ENCODE measurements at regions not wholly inside any gene's neighbourhood (a gene's known extent, or its start where the extent isn't known, plus 50 kb on each side); places are given as distances from the start of the nearest gene placed in this dataset.
"Not testable (repeated sequence)": the region's sequence is repeated elsewhere in the genome, so short reads cannot be mapped to it uniquely, and the experiment has no call there.

GRCh38 chr21:17386498-17386897, 126.3 kb upstream of the CXADR start:
- Histone ChIP-seq H3K9ac (ENCODE audit: low read depth in 1 of 2, low read length in 2 of 2) (no peak overlapping the region), H3K9me3 (ENCODE audit: control insufficient read depth in 1 of 2, low read length in 2 of 2) (no peaks in the 10 kb centered on the region), H3K27ac (ENCODE audit: low read depth, low read length) (no peak overlapping the region), H3K27me3 (ENCODE audit: control insufficient read depth in 1 of 2, insufficient read depth in 2 of 2, low read length in 2 of 2) (no peaks in the 10 kb centered on the region), H3K36me3 (ENCODE audit: control insufficient read depth in 1 of 2, insufficient read depth in 2 of 2, low read length in 2 of 2) (no peaks in the 10 kb centered on the region), H3K4me3 (ENCODE audit: low read depth in 1 of 2, low read length in 2 of 2) (no peak overlapping the region), H3K4me1 (ENCODE audit: control insufficient read depth in 1 of 2, insufficient read depth in 2 of 2, low read length in 2 of 2) (no peaks in the 10 kb centered on the region)

- H3K9me3 ChIP-seq (ENCODE audit: control insufficient read depth in 1 of 2, low read length in 2 of 2) = no peaks in the 10 kb centered on the region
- no peaks in the 10 kb centered on the region for H3K36me3 ChIP-seq (ENCODE audit: control insufficient read depth in 1 of 2, insufficient read depth in 2 of 2, low read length in 2 of 2)
- H3K9ac ChIP-seq (ENCODE audit: low read depth in 1 of 2, low read length in 2 of 2) = no peak overlapping the region
- no peak overlapping the region for H3K4me3 ChIP-seq (ENCODE audit: low read depth in 1 of 2, low read length in 2 of 2)
- H3K27ac ChIP-seq (ENCODE audit: low read depth, low read length) = no peak overlapping the region
- H3K27me3 ChIP-seq (ENCODE audit: control insufficient read depth in 1 of 2, insufficient read depth in 2 of 2, low read length in 2 of 2) = no peaks in the 10 kb centered on the region
- no peaks in the 10 kb centered on the region for H3K4me1 ChIP-seq (ENCODE audit: control insufficient read depth in 1 of 2, insufficient read depth in 2 of 2, low read length in 2 of 2)
Observed at GRCh38 chr21:17387030-17387617, 125.7 kb upstream of the CXADR start.

- H3K27me3 ChIP-seq (ENCODE audit: control insufficient read depth in 1 of 2, insufficient read depth in 2 of 2, low read length in 2 of 2) = no peaks in the 10 kb centered on the region
- H3K4me1 ChIP-seq (ENCODE audit: control insufficient read depth in 1 of 2, insufficient read depth in 2 of 2, low read length in 2 of 2) = no peaks in the 10 kb centered on the region
- H3K9me3 ChIP-seq (ENCODE audit: control insufficient read depth in 1 of 2, low read length in 2 of 2) = no peaks in the 10 kb centered on the region
- no peak overlapping the region for H3K27ac ChIP-seq (ENCODE audit: low read depth, low read length)
- H3K36me3 ChIP-seq (ENCODE audit: control insufficient read depth in 1 of 2, insufficient read depth in 2 of 2, low read length in 2 of 2) = no peaks in the 10 kb centered on the region
- no peak overlapping the region for H3K4me3 ChIP-seq (ENCODE audit: low read depth in 1 of 2, low read length in 2 of 2)
- H3K9ac ChIP-seq (ENCODE audit: low read depth in 1 of 2, low read length in 2 of 2) = no peak overlapping the region
Observed at GRCh38 chr21:17388226-17388625, 124.6 kb upstream of the CXADR start.

GRCh38 chr21:17389311-17389710, 123.5 kb upstream of the CXADR start:
- no peak overlapping the region for H3K4me3 ChIP-seq (ENCODE audit: low read depth in 1 of 2, low read length in 2 of 2)

GRCh38 chr21:17390569-17390968, 122.3 kb upstream of the CXADR start:
- Histone ChIP-seq H3K36me3 (ENCODE audit: control insufficient read depth in 1 of 2, insufficient read depth in 2 of 2, low read length in 2 of 2) (no peaks in the 10 kb centered on the region), H3K9me3 (ENCODE audit: control insufficient read depth in 1 of 2, low read length in 2 of 2) (no peaks in the 10 kb centered on the region), H3K9ac (ENCODE audit: low read depth in 1 of 2, low read length in 2 of 2) (no peak overlapping the region), H3K27me3 (ENCODE audit: control insufficient read depth in 1 of 2, insufficient read depth in 2 of 2, low read length in 2 of 2) (no peaks in the 10 kb centered on the region), H3K4me1 (ENCODE audit: control insufficient read depth in 1 of 2, insufficient read depth in 2 of 2, low read length in 2 of 2) (no peaks in the 10 kb centered on the region), H3K27ac (ENCODE audit: low read depth, low read length) (no peak overlapping the region), H3K4me3 (ENCODE audit: low read depth in 1 of 2, low read length in 2 of 2) (no peak overlapping the region)

More at GRCh38 chr21:17389311-17389710, 123.5 kb upstream of the CXADR start:
- Histone ChIP-seq H3K27ac (ENCODE audit: low read depth, low read length) (no peak overlapping the region), H3K9ac (ENCODE audit: low read depth in 1 of 2, low read length in 2 of 2) (no peak overlapping the region), H3K9me3 (ENCODE audit: control insufficient read depth in 1 of 2, low read length in 2 of 2) (no peaks in the 10 kb centered on the region), H3K36me3 (ENCODE audit: control insufficient read depth in 1 of 2, insufficient read depth in 2 of 2, low read length in 2 of 2) (no peaks in the 10 kb centered on the region), H3K27me3 (ENCODE audit: control insufficient read depth in 1 of 2, insufficient read depth in 2 of 2, low read length in 2 of 2) (no peaks in the 10 kb centered on the region), H3K4me1 (ENCODE audit: control insufficient read depth in 1 of 2, insufficient read depth in 2 of 2, low read length in 2 of 2) (no peaks in the 10 kb centered on the region)

GRCh38 chr21:17391811-17392340, 121.0 kb upstream of the CXADR start:
- Histone ChIP-seq H3K9me3 (ENCODE audit: control insufficient read depth in 1 of 2, low read length in 2 of 2) (no peaks in the 10 kb centered on the region), H3K4me3 (ENCODE audit: low read depth in 1 of 2, low read length in 2 of 2) (no peak overlapping the region), H3K27ac (ENCODE audit: low read depth, low read length) (no peak overlapping the region), H3K27me3 (ENCODE audit: control insufficient read depth in 1 of 2, insufficient read depth in 2 of 2, low read length in 2 of 2) (no peaks in the 10 kb centered on the region), H3K4me1 (ENCODE audit: control insufficient read depth in 1 of 2, insufficient read depth in 2 of 2, low read length in 2 of 2) (no peaks in the 10 kb centered on the region), H3K9ac (ENCODE audit: low read depth in 1 of 2, low read length in 2 of 2) (no peak overlapping the region), H3K36me3 (ENCODE audit: control insufficient read depth in 1 of 2, insufficient read depth in 2 of 2, low read length in 2 of 2) (no peaks in the 10 kb centered on the region)

- Histone ChIP-seq H3K27me3 (ENCODE audit: control insufficient read depth in 1 of 2, insufficient read depth in 2 of 2, low read length in 2 of 2) (no peaks in the 10 kb centered on the region), H3K4me1 (ENCODE audit: control insufficient read depth in 1 of 2, insufficient read depth in 2 of 2, low read length in 2 of 2) (no peaks in the 10 kb centered on the region), H3K9ac (ENCODE audit: low read depth in 1 of 2, low read length in 2 of 2) (no peak overlapping the region), H3K4me3 (ENCODE audit: low read depth in 1 of 2, low read length in 2 of 2) (no peak overlapping the region), H3K9me3 (ENCODE audit: control insufficient read depth in 1 of 2, low read length in 2 of 2) (no peaks in the 10 kb centered on the region), H3K27ac (ENCODE audit: low read depth, low read length) (no peak overlapping the region), H3K36me3 (ENCODE audit: control insufficient read depth in 1 of 2, insufficient read depth in 2 of 2, low read length in 2 of 2) (no peaks in the 10 kb centered on the region)
Observed at GRCh38 chr21:17393413-17393812, 119.4 kb upstream of the CXADR start.

- Histone ChIP-seq H3K36me3 (ENCODE audit: control insufficient read depth in 1 of 2, insufficient read depth in 2 of 2, low read length in 2 of 2) (no peaks in the 10 kb centered on the region), H3K27ac (ENCODE audit: low read depth, low read length) (no peak overlapping the region), H3K9ac (ENCODE audit: low read depth in 1 of 2, low read length in 2 of 2) (no peak overlapping the region), H3K4me1 (ENCODE audit: control insufficient read depth in 1 of 2, insufficient read depth in 2 of 2, low read length in 2 of 2) (no peaks in the 10 kb centered on the region), H3K27me3 (ENCODE audit: control insufficient read depth in 1 of 2, insufficient read depth in 2 of 2, low read length in 2 of 2) (no peaks in the 10 kb centered on the region), H3K4me3 (ENCODE audit: low read depth in 1 of 2, low read length in 2 of 2) (no peak overlapping the region), H3K9me3 (ENCODE audit: control insufficient read depth in 1 of 2, low read length in 2 of 2) (no peaks in the 10 kb centered on the region)
Observed at GRCh38 chr21:17396948-17397347, 115.9 kb upstream of the CXADR start.

- Histone ChIP-seq H3K36me3 (ENCODE audit: control insufficient read depth in 1 of 2, insufficient read depth in 2 of 2, low read length in 2 of 2) (no peaks in the 10 kb centered on the region), H3K9me3 (ENCODE audit: control insufficient read depth in 1 of 2, low read length in 2 of 2) (no peaks in the 10 kb centered on the region), H3K4me1 (ENCODE audit: control insufficient read depth in 1 of 2, insufficient read depth in 2 of 2, low read length in 2 of 2) (no peaks in the 10 kb centered on the region), H3K27ac (ENCODE audit: low read depth, low read length) (no peak overlapping the region), H3K4me3 (ENCODE audit: low read depth in 1 of 2, low read length in 2 of 2) (no peak overlapping the region), H3K27me3 (ENCODE audit: control insufficient read depth in 1 of 2, insufficient read depth in 2 of 2, low read length in 2 of 2) (no peaks in the 10 kb centered on the region), H3K9ac (ENCODE audit: low read depth in 1 of 2, low read length in 2 of 2) (no peak overlapping the region)
Observed at GRCh38 chr21:17397703-17398102, 115.1 kb upstream of the CXADR start.

GRCh38 chr21:17398954-17399353, 113.9 kb upstream of the CXADR start:
- H3K4me1 ChIP-seq (ENCODE audit: control insufficient read depth in 1 of 2, insufficient read depth in 2 of 2, low read length in 2 of 2); H3K9ac ChIP-seq (ENCODE audit: low read depth in 1 of 2, low read length in 2 of 2); H3K9me3 ChIP-seq (ENCODE audit: control insufficient read depth in 1 of 2, low read length in 2 of 2); H3K27me3 ChIP-seq (ENCODE audit: control insufficient read depth in 1 of 2, insufficient read depth in 2 of 2, low read length in 2 of 2); H3K27ac ChIP-seq (ENCODE audit: low read depth, low read length); H3K4me3 ChIP-seq (ENCODE audit: low read depth in 1 of 2, low read length in 2 of 2); H3K36me3 ChIP-seq (ENCODE audit: control insufficient read depth in 1 of 2, insufficient read depth in 2 of 2, low read length in 2 of 2): not testable (repeated sequence)

- Histone ChIP-seq H3K27ac (ENCODE audit: low read depth, low read length) (no peak overlapping the region), H3K27me3 (ENCODE audit: control insufficient read depth in 1 of 2, insufficient read depth in 2 of 2, low read length in 2 of 2) (no peaks in the 10 kb centered on the region), H3K36me3 (ENCODE audit: control insufficient read depth in 1 of 2, insufficient read depth in 2 of 2, low read length in 2 of 2) (no peaks in the 10 kb centered on the region), H3K9ac (ENCODE audit: low read depth in 1 of 2, low read length in 2 of 2) (no peak overlapping the region), H3K4me1 (ENCODE audit: control insufficient read depth in 1 of 2, insufficient read depth in 2 of 2, low read length in 2 of 2) (no peaks in the 10 kb centered on the region), H3K4me3 (ENCODE audit: low read depth in 1 of 2, low read length in 2 of 2) (no peak overlapping the region), H3K9me3 (ENCODE audit: control insufficient read depth in 1 of 2, low read length in 2 of 2) (no peaks in the 10 kb centered on the region)
Observed at GRCh38 chr21:17402937-17403336, 109.9 kb upstream of the CXADR start.

All from duodenal mucosa (tissue), 2 donors.